Right cardiac atrium (tissue), 5 donors: ENCODE measurements at regions not wholly inside any gene's neighbourhood (a gene's known extent, or its start where the extent isn't known, plus 50 kb on each side); places are given as distances from the start of the nearest gene placed in this dataset.
"Not testable (repeated sequence)": the region's sequence is repeated elsewhere in the genome, so short reads cannot be mapped to it uniquely, and the experiment has no call there.

Experiments used
- ATAC-seq, 2 donors: fragments of 200-7000 bp; cut with Tn5 transposase; one replicate each; pipeline versions ENCODE4 v1.8.0 to v1.9.1; 2020; ENCODE audit warnings: moderate library complexity in 2 of 2, mild to moderate bottlenecking in 1 of 2
- DNase-seq, 3 donors: peaks; one replicate each; pipeline ENCODE4 v3.0.0-alpha.2; 2020
- H3K27ac ChIP-seq: one replicate; pipeline ENCODE4 v1.5.1; 2013; ENCODE audit warnings: mild to moderate bottlenecking, low read length, control low read depth, moderate library complexity
- H3K27me3 ChIP-seq: one replicate; pipeline ENCODE4 v1.6.1; 2013; ENCODE audit not compliant: control insufficient read depth, insufficient read depth
- H3K4me1 ChIP-seq: one replicate; pipeline ENCODE4 v1.6.1; 2013; ENCODE audit warnings: low read length; ENCODE audit not compliant: control insufficient read depth, insufficient read depth
- H3K4me3 ChIP-seq: one replicate; pipeline ENCODE4 v1.5.1; 2013; ENCODE audit warnings: low read length, control low read depth
- H3K9me3 ChIP-seq: one replicate; pipeline ENCODE4 v1.6.1; 2013; ENCODE audit warnings: low read length; ENCODE audit not compliant: control insufficient read depth
- WGBS: extraction: QIAGEN DNeasy Blood & Tissue Kit; methylation state at CpG from one replicate; pipeline ENCODE4 v1.1.7; 2013; 5-methylcytosine and 5-hydroxymethylcytosine counted together
- intact Hi-C, 4 donors: fragments of 100-400 bp; cut with DNase I; formaldehyde crosslinking; loops; one replicate each; pipeline versions ENCODE4 v1.11.0 to v1.14.0; 2022 to 2023
- donor health status: healthy with polysubstance abuse.
- donor health status: DM: no; HTN: yes; CAD: no.
- donor health status: DM: no; HTN: no; CAD: no.
- donor health status: DM: no; HTN: yes; CAD: no; lungs with severe emphysema.
- donor health status: DM: yes; HTN: yes; CAD: no.

GRCh38 chr17:14446825-14447224 is 145.9 kb downstream of the HS3ST3B1 start:
- intact Hi-C loops, result no loop called here
- H3K4me1 ChIP-seq, result no peaks in the 10 kb centered on the region
- no peak for ATAC-seq
- no peaks in the 10 kb centered on the region for H3K9me3 ChIP-seq
- H3K27ac ChIP-seq, result no peak overlapping the region
- DNase-seq, result no peak
- no peak overlapping the region for H3K4me3 ChIP-seq
- 53% methylated on average over 2 of the region's 2 CpGs for WGBS
- no peaks in the 10 kb centered on the region for H3K27me3 ChIP-seq

GRCh38 chr17:14444915-14445314 is 144.0 kb downstream of the HS3ST3B1 start:
- ATAC-seq (no peak), DNase-seq (no peak)
- Histone ChIP-seq H3K4me3 (no peak overlapping the region), H3K27ac (no peak overlapping the region), H3K9me3 (no peaks in the 10 kb centered on the region), H3K4me1 (no peaks in the 10 kb centered on the region), H3K27me3 (no peaks in the 10 kb centered on the region)
- intact Hi-C loops, result no loop called here
- 91% methylated on average over 3 of the region's 3 CpGs for WGBS

- intact Hi-C loops, result no loop called here
These were observed 142.1 kb downstream of the HS3ST3B1 start for GRCh38 chr17:14442798-14443528.

GRCh38 chr17:14437176-14437575 is 136.3 kb downstream of the HS3ST3B1 start:
- H3K9me3 ChIP-seq, result no peaks in the 10 kb centered on the region
- no peaks in the 10 kb centered on the region for H3K27me3 ChIP-seq
- intact Hi-C loops, result no loop called here
- no peak for ATAC-seq
- WGBS, result 81% methylated on average over 4 of the region's 4 CpGs
- H3K4me3 ChIP-seq, result no peak overlapping the region
- no peaks in the 10 kb centered on the region for H3K4me1 ChIP-seq
- DNase-seq, result no peak
- no peak overlapping the region for H3K27ac ChIP-seq

More at GRCh38 chr17:14442798-14443528, 142.1 kb downstream of the HS3ST3B1 start:
- no peak for ATAC-seq
- Histone ChIP-seq H3K4me3 (no peak overlapping the region), H3K9me3 (no peaks in the 10 kb centered on the region), H3K27me3 (no peaks in the 10 kb centered on the region), H3K27ac (no peak overlapping the region), H3K4me1 (no peaks in the 10 kb centered on the region)
- DNase-seq, result no peak
- 51% methylated on average over 4 of the region's 4 CpGs for WGBS

GRCh38 chr17:14436266-14436665 is 135.4 kb downstream of the HS3ST3B1 start:
- H3K9me3 ChIP-seq, result no peaks in the 10 kb centered on the region
- no peaks in the 10 kb centered on the region for H3K27me3 ChIP-seq
- 82% methylated on average over 4 of the region's 4 CpGs for WGBS
- no peak for ATAC-seq
- H3K27ac ChIP-seq, result no peak overlapping the region
- intact Hi-C loops, result no loop called here
- H3K4me3 ChIP-seq, result no peak overlapping the region
- no peak for DNase-seq
- H3K4me1 ChIP-seq, result no peaks in the 10 kb centered on the region

- H3K4me3 ChIP-seq, result no peak overlapping the region
- intact Hi-C loops, result no loop called here
- no peaks in the 10 kb centered on the region for H3K9me3 ChIP-seq
- ATAC-seq (no peak), DNase-seq (no peak)
- no peak overlapping the region for H3K27ac ChIP-seq
- H3K27me3 ChIP-seq, result no peaks in the 10 kb centered on the region
- no peaks in the 10 kb centered on the region for H3K4me1 ChIP-seq
These were observed 133.6 kb downstream of the HS3ST3B1 start for GRCh38 chr17:14434506-14434905.

GRCh38 chr17:14432079-14432478 is 131.2 kb downstream of the HS3ST3B1 start:
- Histone ChIP-seq H3K9me3 (no peaks in the 10 kb centered on the region), H3K4me3 (no peak overlapping the region), H3K27me3 (no peaks in the 10 kb centered on the region), H3K4me1 (no peaks in the 10 kb centered on the region), H3K27ac (no peak overlapping the region)
- no peak for ATAC-seq
- DNase-seq, result no peak
- intact Hi-C loops, result no loop called here
- 74% methylated on average over 2 of the region's 2 CpGs for WGBS

- 78% methylated on average over 2 of the region's 2 CpGs for WGBS
These were observed 128.2 kb downstream of the HS3ST3B1 start for GRCh38 chr17:14429084-14429483.

GRCh38 chr17:14428648-14429029 is 127.8 kb downstream of the HS3ST3B1 start:
- WGBS, result 29% methylated on average over 1 of the region's 1 CpG
- H3K27ac ChIP-seq, result no peak overlapping the region
- ATAC-seq (no peak), DNase-seq (no peak)
- H3K9me3 ChIP-seq, result no peaks in the 10 kb centered on the region
- intact Hi-C loops, result no loop called here
- H3K4me1 ChIP-seq, result no peaks in the 10 kb centered on the region
- no peak overlapping the region for H3K4me3 ChIP-seq
- no peaks in the 10 kb centered on the region for H3K27me3 ChIP-seq

More at GRCh38 chr17:14429084-14429483, 128.2 kb downstream of the HS3ST3B1 start:
- no peak for DNase-seq
- no peak overlapping the region for H3K27ac ChIP-seq
- no peaks in the 10 kb centered on the region for H3K27me3 ChIP-seq
- ATAC-seq, result no peak
- H3K4me1 ChIP-seq, result no peaks in the 10 kb centered on the region
- H3K9me3 ChIP-seq, result no peaks in the 10 kb centered on the region
- intact Hi-C loops, result no loop called here
- H3K4me3 ChIP-seq, result no peak overlapping the region

GRCh38 chr17:14427900-14428647 is 127.2 kb downstream of the HS3ST3B1 start:
- H3K4me3 ChIP-seq, result no peak overlapping the region
- no peak overlapping the region for H3K27ac ChIP-seq
- no peaks in the 10 kb centered on the region for H3K27me3 ChIP-seq
- no peaks in the 10 kb centered on the region for H3K9me3 ChIP-seq
- DNase-seq, result no peak
- intact Hi-C loops, result no loop called here
- 44% methylated on average over 14 of the region's 14 CpGs for WGBS
- ATAC-seq, result no peak
- H3K4me1 ChIP-seq, result no peaks in the 10 kb centered on the region

GRCh38 chr17:14423156-14423555 is 122.3 kb downstream of the HS3ST3B1 start:
- ATAC-seq, H3K4me3 ChIP-seq, DNase-seq, H3K27ac ChIP-seq, intact Hi-C loops, H3K9me3 ChIP-seq, H3K4me1 ChIP-seq, H3K27me3 ChIP-seq: not testable (repeated sequence)
- 91% methylated on average over 8 of the region's 8 CpGs for WGBS
